WTC11 (cell line): ENCODE measurements at regions not wholly inside any gene's neighbourhood (a gene's known extent, or its start where the extent isn't known, plus 50 kb on each side); places are given as distances from the start of the nearest gene placed in this dataset.

Source experiments
- ATAC-seq: fragments of 200-7000 bp; cut with Tn5 transposase; 2 replicates; pipeline ENCODE4 v1.10.0; 2021; ENCODE audit warnings: mild to moderate bottlenecking, moderate library complexity
- CTCF ChIA-PET: fragments of 300-600 bp; sonication (Branson Sonifier 250); formaldehyde crosslinking; loops from one replicate; lab custom pipeline; 2021; ENCODE audit warnings: antibody characterized with exemption; lab: Charles Lee
- POLR2A ChIA-PET: fragments of 350-600 bp; sonication (Branson Sonifier 250); formaldehyde crosslinking; loops from one replicate; lab custom pipeline; 2021; ENCODE audit warnings: antibody characterized with exemption; lab: Charles Lee
- DNase-seq: peaks from one replicate; pipeline ENCODE4 v3.0.0; 2021; ENCODE audit warnings: low spot score
- H3K27ac Mint-ChIP-seq: 2 replicates; pipeline ENCODE4 v1.8.0; 2021; ENCODE audit warnings: mixed read lengths
- H3K27me3 Mint-ChIP-seq: 2 replicates; pipeline ENCODE4 v1.8.0; 2021; ENCODE audit warnings: low read depth, mild to moderate bottlenecking, moderate library complexity, mixed read lengths
- H3K36me3 Mint-ChIP-seq: 2 replicates; pipeline ENCODE4 v1.8.0; 2021; ENCODE audit warnings: mixed read lengths
- H3K4me1 Mint-ChIP-seq: 2 replicates; pipeline ENCODE4 v1.8.0; 2022; ENCODE audit warnings: mixed read lengths
- H3K4me3 Mint-ChIP-seq: 2 replicates; pipeline ENCODE4 v1.8.0; 2021; ENCODE audit warnings: mild to moderate bottlenecking, moderate library complexity, mixed read lengths
- H3K9me3 Mint-ChIP-seq: 2 replicates; pipeline ENCODE4 v1.8.0; 2021; ENCODE audit warnings: mixed read lengths
- AFF4 ChIP-seq: sonication (generic); formaldehyde crosslinking; IDR thresholded peaks from 2 replicates; pipeline ENCODE4 v1.8.1; 2023; ENCODE audit warnings: mild to moderate bottlenecking, missing genetic modification reagents, borderline replicate concordance
- JAZF1 ChIP-seq: fragments of 250-450 bp; sonication (Bioruptor Pico); IDR thresholded peaks from 2 replicates; pipeline ENCODE4 v1.9.0; 2021; ENCODE audit warnings: moderate library complexity, mild to moderate bottlenecking, inconsistent platforms
- STAT6 ChIP-seq: sonication (generic); formaldehyde crosslinking; conservative IDR thresholded peaks from 2 replicates; pipeline ENCODE4 v1.8.1; 2023; ENCODE audit warnings: mild to moderate bottlenecking, low read depth, missing genetic modification reagents, moderate library complexity
- TEAD1 ChIP-seq: sonication (generic); formaldehyde crosslinking; IDR thresholded peaks from 2 replicates; pipeline ENCODE4 v1.8.0; 2022; ENCODE audit warnings: mild to moderate bottlenecking, missing genetic modification reagents
- TP53 ChIP-seq: sonication (generic); formaldehyde crosslinking; IDR thresholded peaks from 2 replicates; pipeline ENCODE4 v1.8.1; 2023; ENCODE audit warnings: mild to moderate bottlenecking, missing genetic modification reagents
- ZBTB43 ChIP-seq: sonication (generic); formaldehyde crosslinking; IDR thresholded peaks from 2 replicates; pipeline ENCODE4 v1.8.1; 2023; ENCODE audit warnings: mild to moderate bottlenecking, missing genetic modification reagents
- ZNF219 ChIP-seq: sonication (generic); formaldehyde crosslinking; IDR thresholded peaks from 2 replicates; pipeline ENCODE4 v1.8.0; 2023; ENCODE audit warnings: missing genetic modification reagents, mild to moderate bottlenecking, borderline replicate concordance
- ZNF232 ChIP-seq: sonication (generic); formaldehyde crosslinking; IDR thresholded peaks from 2 replicates; pipeline ENCODE4 v1.8.0; 2022; ENCODE audit warnings: mild to moderate bottlenecking, missing genetic modification reagents
- ZNF416 ChIP-seq: fragments of 250-450 bp; sonication (Bioruptor Pico); IDR thresholded peaks from 2 replicates; pipeline ENCODE4 v1.9.0; 2021; ENCODE audit warnings: mild to moderate bottlenecking, inconsistent platforms
- TF ChIP-seq, protein P1 (sequence below): sonication (generic); formaldehyde crosslinking; IDR thresholded peaks from 2 replicates; pipeline ENCODE4 v1.8.0; 2022; ENCODE audit warnings: mild to moderate bottlenecking, missing genetic modification reagents
- TF ChIP-seq, protein P2 (sequence below): fragments of 250-450 bp; sonication (Bioruptor Pico); IDR thresholded peaks from 2 replicates; pipeline ENCODE4 v2.1.2; 2022; ENCODE audit warnings: mild to moderate bottlenecking, moderate library complexity
- TF ChIP-seq, protein P3 (sequence below): fragments of 250-450 bp; sonication (Bioruptor Pico); IDR thresholded peaks from 2 replicates; pipeline ENCODE4 v1.8.0; 2021; ENCODE audit warnings: mild to moderate bottlenecking

DNA sequence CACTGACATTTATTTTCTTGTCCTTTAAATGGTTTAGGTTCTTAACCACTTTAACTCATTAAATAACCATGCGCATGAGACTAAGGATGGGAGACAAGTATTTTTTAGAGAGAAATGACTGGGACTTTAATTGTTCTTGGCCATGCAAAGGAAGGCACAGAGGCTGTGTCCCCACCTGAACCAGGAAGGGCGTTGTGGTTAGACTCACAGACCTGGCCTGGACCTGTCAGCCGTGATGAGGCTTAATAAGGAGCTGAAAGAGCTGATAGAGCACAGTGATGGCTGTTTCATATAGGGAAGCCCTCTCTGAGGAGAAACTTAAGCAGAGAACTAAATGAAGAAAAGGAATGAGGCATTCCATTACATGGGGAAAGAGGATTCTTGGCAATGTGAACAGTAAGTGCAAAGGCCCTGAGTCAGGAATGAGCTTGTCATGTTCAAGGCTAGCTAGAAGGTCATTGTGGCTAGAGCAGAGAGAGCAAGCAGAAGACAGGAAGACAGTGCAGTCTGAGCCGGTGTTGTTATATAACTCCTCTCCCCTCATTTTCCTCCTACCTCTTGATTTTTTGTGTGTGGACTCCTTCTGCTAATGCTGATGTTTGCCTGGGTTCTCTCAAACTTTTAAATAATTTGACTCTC, 74.4 kb upstream of the ANO4 start:
- POLR2A ChIA-PET: no interaction called here
- H3K36me3 Mint-ChIP-seq: no peaks in the 10 kb centered on the region
- no peaks in the 10 kb centered on the region for H3K9me3 Mint-ChIP-seq
- TF ChIP-seq ZNF219 (CRISPR knock-in tag): no peak
- TF ChIP-seq, protein P1, sequence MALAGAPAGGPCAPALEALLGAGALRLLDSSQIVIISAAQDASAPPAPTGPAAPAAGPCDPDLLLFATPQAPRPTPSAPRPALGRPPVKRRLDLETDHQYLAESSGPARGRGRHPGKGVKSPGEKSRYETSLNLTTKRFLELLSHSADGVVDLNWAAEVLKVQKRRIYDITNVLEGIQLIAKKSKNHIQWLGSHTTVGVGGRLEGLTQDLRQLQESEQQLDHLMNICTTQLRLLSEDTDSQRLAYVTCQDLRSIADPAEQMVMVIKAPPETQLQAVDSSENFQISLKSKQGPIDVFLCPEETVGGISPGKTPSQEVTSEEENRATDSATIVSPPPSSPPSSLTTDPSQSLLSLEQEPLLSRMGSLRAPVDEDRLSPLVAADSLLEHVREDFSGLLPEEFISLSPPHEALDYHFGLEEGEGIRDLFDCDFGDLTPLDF: no peak
- ATAC-seq (no peak), DNase-seq (no peak)
- H3K27me3 Mint-ChIP-seq: peaks cover 50% of the 10 kb centered on the region
- H3K4me3 Mint-ChIP-seq: no peak overlapping the region
- CTCF ChIA-PET: interaction anchor here (1.0 to 1.7 kb wide), 2 partner anchors 17 to 48 kb away, joined by 3 to 7 read pairs; no protein-coding TSS in a partner anchor
- H3K4me1 Mint-ChIP-seq: peaks cover 46% of the 10 kb centered on the region
- H3K27ac Mint-ChIP-seq: no peak overlapping the region

- Mint-ChIP-seq H3K36me3 (no peaks in the 10 kb centered on the region), H3K9me3 (no peaks in the 10 kb centered on the region), H3K4me1 (peaks cover 50% of the 10 kb centered on the region), H3K27ac (no peak overlapping the region), H3K27me3 (peaks cover 40% of the 10 kb centered on the region), H3K4me3 (no peak overlapping the region)
- CTCF ChIA-PET: interaction anchor here (1.0 kb wide), 1 partner anchor 16 kb away, joined by 3 read pairs; no protein-coding TSS in a partner anchor
- ATAC-seq: no peak
- no peak for TF ChIP-seq STAT6 (CRISPR knock-in tag)
- TF ChIP-seq, protein P2, sequence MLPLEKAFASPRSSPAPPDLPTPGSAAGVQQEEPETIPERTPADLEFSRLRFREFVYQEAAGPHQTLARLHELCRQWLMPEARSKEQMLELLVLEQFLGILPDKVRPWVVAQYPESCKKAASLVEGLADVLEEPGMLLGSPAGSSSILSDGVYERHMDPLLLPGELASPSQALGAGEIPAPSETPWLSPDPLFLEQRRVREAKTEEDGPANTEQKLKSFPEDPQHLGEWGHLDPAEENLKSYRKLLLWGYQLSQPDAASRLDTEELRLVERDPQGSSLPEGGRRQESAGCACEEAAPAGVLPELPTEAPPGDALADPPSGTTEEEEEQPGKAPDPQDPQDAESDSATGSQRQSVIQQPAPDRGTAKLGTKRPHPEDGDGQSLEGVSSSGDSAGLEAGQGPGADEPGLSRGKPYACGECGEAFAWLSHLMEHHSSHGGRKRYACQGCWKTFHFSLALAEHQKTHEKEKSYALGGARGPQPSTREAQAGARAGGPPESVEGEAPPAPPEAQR (CRISPR knock-in tag): no peak
- POLR2A ChIA-PET: interaction anchor here (0.7 kb wide), 1 partner anchor 9 kb away, joined by 3 read pairs; no protein-coding TSS in a partner anchor
- DNase-seq: no peak
Observed at GRCh38 chr12:100721169-100721568, 73.4 kb upstream of the ANO4 start.

DNA sequence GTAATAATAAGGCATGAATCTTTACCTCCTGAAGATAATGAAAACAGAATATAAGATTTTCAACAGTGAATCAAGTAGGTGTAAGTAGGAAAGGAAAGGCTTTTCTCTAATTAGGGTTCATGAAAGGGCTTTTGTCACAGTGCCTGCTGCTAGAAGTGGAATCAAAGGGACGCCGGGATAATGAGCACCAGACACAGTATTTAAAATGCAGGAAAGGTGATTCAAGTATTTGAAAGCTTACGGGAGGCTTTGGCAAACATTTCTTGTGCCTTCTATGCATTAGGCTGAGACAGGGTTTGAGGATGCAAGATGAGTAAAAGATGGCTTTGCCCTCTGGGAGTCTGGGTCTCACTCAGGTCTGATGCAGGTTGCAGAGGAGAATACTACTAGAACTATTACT, 70.5 kb upstream of the ANO4 start:
- ATAC-seq (peak; percentile 41), DNase-seq (no peak)
- POLR2A ChIA-PET: no interaction called here
- Mint-ChIP-seq H3K27ac (no peak overlapping the region), H3K4me3 (no peak overlapping the region), H3K4me1 (peaks cover 40% of the 10 kb centered on the region), H3K9me3 (no peaks in the 10 kb centered on the region), H3K36me3 (no peaks in the 10 kb centered on the region), H3K27me3 (peaks cover 12% of the 10 kb centered on the region)
- CTCF ChIA-PET: interaction anchor here (2.3 kb wide), 1 partner anchor 52 kb away, joined by 8 read pairs; no protein-coding TSS in a partner anchor
- TF ChIP-seq ZBTB43 (CRISPR knock-in tag): no peak
- no peak for TF ChIP-seq TP53 (CRISPR knock-in tag)
- TF ChIP-seq TEAD1 (CRISPR knock-in tag): no peak
- no peak for TF ChIP-seq AFF4
- TF ChIP-seq ZNF416 (CRISPR knock-in tag): no peak
- no peak for TF ChIP-seq ZNF232
- TF ChIP-seq JAZF1 (CRISPR knock-in tag): no peak
- TF ChIP-seq, protein P3, sequence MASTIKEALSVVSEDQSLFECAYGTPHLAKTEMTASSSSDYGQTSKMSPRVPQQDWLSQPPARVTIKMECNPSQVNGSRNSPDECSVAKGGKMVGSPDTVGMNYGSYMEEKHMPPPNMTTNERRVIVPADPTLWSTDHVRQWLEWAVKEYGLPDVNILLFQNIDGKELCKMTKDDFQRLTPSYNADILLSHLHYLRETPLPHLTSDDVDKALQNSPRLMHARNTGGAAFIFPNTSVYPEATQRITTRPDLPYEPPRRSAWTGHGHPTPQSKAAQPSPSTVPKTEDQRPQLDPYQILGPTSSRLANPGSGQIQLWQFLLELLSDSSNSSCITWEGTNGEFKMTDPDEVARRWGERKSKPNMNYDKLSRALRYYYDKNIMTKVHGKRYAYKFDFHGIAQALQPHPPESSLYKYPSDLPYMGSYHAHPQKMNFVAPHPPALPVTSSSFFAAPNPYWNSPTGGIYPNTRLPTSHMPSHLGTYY (CRISPR knock-in tag): no peak
